HAP-1 (cell line): ENCODE measurements at regions not wholly inside any gene's neighbourhood (a gene's known extent, or its start where the extent isn't known, plus 50 kb on each side); places are given as distances from the start of the nearest gene placed in this dataset.
"Not testable (repeated sequence)": the region's sequence is repeated elsewhere in the genome, so short reads cannot be mapped to it uniquely, and the experiment has no call there.

Experiments
- DNase-seq, 2 experiments: peaks; one replicate each; pipeline ENCODE4 v3.0.0-alpha.2; 2016 to 2020; ENCODE audit warnings: low spot score in 2 of 2
- H3K27me3 ChIP-seq: fragments of 250-450 bp; sonication (Bioruptor Pico); 2 replicates; pipeline ENCODE4 v1.5.1; 2020; ENCODE audit warnings: low read depth, mild to moderate bottlenecking, moderate library complexity
- H3K36me3 ChIP-seq: fragments of 250-450 bp; sonication (Bioruptor Pico); replicated peaks from 2 replicates; pipeline ENCODE4 v1.5.1; 2020; ENCODE audit warnings: mild to moderate bottlenecking
- H3K4me1 ChIP-seq: fragments of 250-450 bp; sonication (Bioruptor Pico); 2 replicates; pipeline ENCODE4 v1.5.1; 2020; ENCODE audit warnings: mild to moderate bottlenecking
- H3K4me3 ChIP-seq: fragments of 250-450 bp; sonication (Bioruptor Pico); 2 replicates; pipeline ENCODE4 v1.5.1; 2020; ENCODE audit warnings: mild to moderate bottlenecking, moderate library complexity
- H3K9me3 ChIP-seq: fragments of 250-450 bp; sonication (Bioruptor Pico); 2 replicates; pipeline ENCODE4 v1.5.1; 2020; ENCODE audit warnings: mild to moderate bottlenecking, moderate library complexity
- in situ Hi-C: fragments of 300-500 bp; cut with MboI; formaldehyde crosslinking; loops from 3 replicates; pipeline ENCODE4 v1.14.3; 2020; ENCODE audit warnings: low sequenced_read_pairs, inconsistent platforms, mixed read lengths

DNA sequence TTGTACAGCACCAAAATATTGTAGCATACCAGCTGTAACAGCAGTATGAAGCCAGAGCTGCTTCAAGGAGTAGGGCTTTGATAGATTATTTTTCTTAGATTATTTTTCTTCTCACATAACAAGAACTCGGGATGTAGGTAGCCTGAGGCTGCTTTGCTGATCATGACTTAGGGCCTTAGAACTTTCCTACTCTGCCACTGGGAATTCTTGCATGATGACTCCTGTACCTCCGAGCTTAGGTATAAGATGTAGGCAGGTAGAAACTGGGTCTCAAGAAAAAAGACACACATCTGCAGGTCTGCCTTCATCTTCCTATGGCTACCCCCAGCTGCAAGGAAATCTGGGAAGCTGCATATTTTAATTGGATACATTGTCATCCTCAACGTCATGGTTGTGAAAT, 115.9 kb upstream of the PNPLA4 start:
- Histone ChIP-seq H3K4me3 (no peak overlapping the region), H3K9me3 (no peaks in the 10 kb centered on the region), H3K36me3 (no peaks in the 10 kb centered on the region), H3K4me1 (no peaks in the 10 kb centered on the region), H3K27me3 (no peaks in the 10 kb centered on the region)
- in situ Hi-C loops, result no loop called here
- no peak for DNase-seq

DNA sequence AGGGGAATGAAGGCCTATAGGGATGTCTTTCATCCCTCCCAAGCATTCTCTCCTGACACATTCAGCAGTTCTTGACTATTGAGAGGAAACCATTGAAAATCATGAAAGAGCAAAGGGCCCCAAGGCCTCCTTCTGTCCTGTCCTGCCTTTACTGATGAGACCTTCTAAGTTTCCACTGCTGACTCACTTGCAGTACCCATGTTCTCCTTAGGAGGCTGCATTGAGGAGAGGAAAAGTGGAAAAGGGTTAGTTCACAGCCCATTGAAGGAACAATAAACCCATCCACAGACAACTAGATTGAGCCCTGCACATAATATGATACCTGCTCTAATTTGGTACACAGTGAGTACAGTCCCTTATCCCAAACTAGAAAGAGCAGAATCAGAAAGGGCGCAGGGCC, 115.1 kb upstream of the PNPLA4 start:
- Histone ChIP-seq H3K4me1 (no peaks in the 10 kb centered on the region), H3K4me3 (no peak overlapping the region), H3K27me3 (no peaks in the 10 kb centered on the region), H3K36me3 (no peaks in the 10 kb centered on the region), H3K9me3 (no peaks in the 10 kb centered on the region)
- in situ Hi-C loops, result no loop called here
- no peak for DNase-seq

DNA sequence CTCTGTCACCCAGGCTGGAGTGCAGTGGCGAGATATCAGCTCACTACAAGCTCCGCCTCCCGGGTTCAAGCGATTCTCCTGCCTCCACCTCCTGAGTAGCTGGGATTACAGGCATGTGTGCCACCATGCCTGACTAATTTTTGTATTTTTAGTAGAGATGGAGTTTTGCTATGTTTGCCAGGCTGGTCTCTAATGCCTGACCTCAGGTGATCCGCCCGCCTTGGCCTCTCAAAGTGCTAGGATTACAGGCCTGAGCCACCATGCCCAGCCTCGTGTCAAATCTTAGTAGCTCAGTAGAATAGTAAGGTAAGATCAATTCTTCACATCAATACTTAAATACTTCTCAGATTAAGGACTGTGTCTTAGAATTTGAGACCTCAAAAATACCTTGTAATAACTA, 112.5 kb upstream of the PNPLA4 start:
- H3K9me3 ChIP-seq, DNase-seq, in situ Hi-C loops, H3K4me3 ChIP-seq, H3K27me3 ChIP-seq, H3K4me1 ChIP-seq, H3K36me3 ChIP-seq: not testable (repeated sequence)

DNA sequence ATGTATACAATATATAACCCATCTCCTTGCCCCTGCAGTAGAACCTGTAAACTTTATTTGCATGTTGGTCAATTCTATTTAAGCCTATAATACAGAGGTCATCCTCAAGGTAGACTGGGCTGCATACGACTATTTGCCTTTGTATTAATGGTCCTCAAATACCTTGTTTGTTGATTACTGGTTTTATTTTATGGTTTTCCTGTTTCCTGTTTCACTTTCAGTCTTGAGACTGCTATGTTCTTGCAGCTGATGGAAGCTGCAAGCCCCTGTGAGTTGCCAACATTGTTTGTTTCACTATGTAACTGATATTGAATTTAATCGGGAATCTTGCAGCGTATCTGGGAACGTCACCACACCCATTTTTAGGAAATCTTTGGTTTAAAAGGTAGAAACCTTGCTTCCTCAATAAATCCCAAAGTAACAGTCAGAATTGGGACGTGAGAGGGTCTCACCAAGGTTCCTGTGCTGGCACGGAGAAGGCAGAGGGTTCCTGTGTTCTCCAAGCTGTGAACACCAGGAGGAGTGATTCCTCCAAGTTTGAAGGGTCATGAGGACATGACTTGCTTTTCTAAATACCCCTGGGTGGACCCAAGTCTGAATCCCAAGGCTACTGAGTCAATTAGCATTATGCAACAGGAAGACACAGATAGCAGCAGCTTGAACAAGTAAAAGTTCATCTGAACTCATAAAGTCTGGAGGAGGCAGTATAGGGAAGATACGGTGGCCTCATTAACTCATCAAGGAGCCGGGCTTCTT, 110.6 kb upstream of the PNPLA4 start:
- DNase-seq, result no peak
- Histone ChIP-seq H3K27me3 (no peaks in the 10 kb centered on the region), H3K36me3 (no peaks in the 10 kb centered on the region), H3K4me1 (no peaks in the 10 kb centered on the region), H3K9me3 (no peaks in the 10 kb centered on the region), H3K4me3 (no peak overlapping the region)
- in situ Hi-C loops, result no loop called here

DNA sequence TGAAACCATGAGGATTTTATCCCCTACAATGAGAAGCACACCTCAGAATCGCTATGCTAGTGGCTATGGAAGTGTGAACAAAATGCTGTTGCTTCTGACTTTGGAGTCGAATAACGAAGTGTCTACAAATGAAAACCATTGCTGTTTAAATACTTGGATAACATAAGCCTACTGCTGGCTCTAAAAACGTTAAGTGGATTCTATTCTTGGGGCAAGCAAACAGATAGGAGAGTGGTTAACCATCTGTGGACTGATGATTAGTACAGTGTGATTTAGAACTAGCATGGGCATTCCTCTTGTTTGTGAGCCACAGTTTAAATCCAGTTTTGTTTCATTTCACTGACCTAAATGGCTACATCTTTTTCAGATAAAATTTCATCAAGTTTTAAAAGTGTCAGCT, 109.7 kb upstream of the PNPLA4 start:
- Histone ChIP-seq H3K36me3 (no peaks in the 10 kb centered on the region), H3K27me3 (no peaks in the 10 kb centered on the region), H3K4me1 (no peaks in the 10 kb centered on the region), H3K4me3 (no peak overlapping the region), H3K9me3 (no peaks in the 10 kb centered on the region)
- DNase-seq, result no peak
- in situ Hi-C loops, result no loop called here

DNA sequence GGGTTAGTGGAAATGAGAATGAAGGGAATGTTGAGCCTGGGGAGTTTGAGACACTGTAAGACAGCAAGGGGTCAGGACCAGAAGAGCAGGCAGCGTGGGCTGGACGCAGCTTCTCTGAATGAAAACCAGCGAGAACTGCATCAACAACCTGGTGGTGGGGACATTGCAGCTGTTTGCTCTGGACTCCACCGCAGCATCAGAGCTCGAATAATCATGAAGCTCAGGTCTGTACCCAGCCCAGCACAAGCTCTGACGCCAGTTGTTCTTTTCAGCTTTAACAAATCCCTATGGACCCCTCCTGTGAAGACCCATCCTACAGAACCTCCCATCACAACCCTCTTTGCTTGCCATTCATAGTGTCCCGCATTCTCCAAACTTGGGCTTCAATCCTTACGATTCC, 106.8 kb upstream of the PNPLA4 start:
- Histone ChIP-seq H3K27me3 (no peaks in the 10 kb centered on the region), H3K4me3 (no peak overlapping the region), H3K9me3 (no peaks in the 10 kb centered on the region), H3K36me3 (no peaks in the 10 kb centered on the region), H3K4me1 (no peaks in the 10 kb centered on the region)
- DNase-seq, result no peak
- in situ Hi-C loops, result no loop called here

DNA sequence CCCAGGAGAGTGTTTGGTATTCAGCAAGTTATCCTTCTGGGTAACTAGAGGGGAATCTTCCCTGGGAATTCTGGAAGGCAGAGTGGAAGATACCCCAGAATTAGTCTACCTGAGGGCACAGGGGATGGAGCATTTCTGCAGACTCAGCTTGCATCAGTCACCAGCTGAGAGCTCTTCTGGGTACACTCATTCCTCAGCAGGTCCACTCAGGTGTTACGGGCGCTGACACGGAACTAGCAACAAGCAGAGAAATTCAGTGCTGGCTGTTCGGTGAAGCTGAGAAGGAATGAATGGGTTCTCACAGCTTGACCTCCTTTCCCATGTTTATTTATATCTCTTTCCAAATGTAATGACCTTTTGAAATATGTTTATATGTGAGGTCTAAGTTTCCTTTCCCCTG, 106.0 kb upstream of the PNPLA4 start:
- H3K36me3 ChIP-seq, result no peaks in the 10 kb centered on the region
- no peaks in the 10 kb centered on the region for H3K27me3 ChIP-seq
- in situ Hi-C loops, result no loop called here
- H3K4me3 ChIP-seq, result no peak overlapping the region
- H3K4me1 ChIP-seq, result no peaks in the 10 kb centered on the region
- no peaks in the 10 kb centered on the region for H3K9me3 ChIP-seq
- DNase-seq, result no peak

DNA sequence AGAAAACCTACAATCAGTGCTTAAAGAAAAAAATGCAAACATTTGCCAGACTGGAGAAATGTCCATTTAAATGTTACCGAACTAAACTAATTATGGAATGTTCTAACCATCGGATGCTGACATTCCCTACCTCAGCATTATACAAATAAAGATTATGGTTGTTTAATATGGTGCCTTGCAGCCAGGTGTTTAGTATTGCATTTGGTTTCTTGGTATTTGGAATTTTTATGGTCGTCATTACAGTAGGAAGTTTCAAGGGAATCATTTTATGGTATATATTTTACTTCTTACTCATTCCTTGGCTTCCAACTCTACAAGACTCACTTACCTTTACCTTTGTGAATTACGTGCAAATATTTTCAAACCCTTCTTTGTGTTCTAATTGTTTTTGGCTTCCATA, 103.1 kb upstream of the PNPLA4 start:
- no peaks in the 10 kb centered on the region for H3K9me3 ChIP-seq
- H3K4me3 ChIP-seq, result no peak overlapping the region
- H3K4me1 ChIP-seq, result no peaks in the 10 kb centered on the region
- no peaks in the 10 kb centered on the region for H3K27me3 ChIP-seq
- in situ Hi-C loops, result no loop called here
- DNase-seq, result no peak
- H3K36me3 ChIP-seq, result no peaks in the 10 kb centered on the region

DNA sequence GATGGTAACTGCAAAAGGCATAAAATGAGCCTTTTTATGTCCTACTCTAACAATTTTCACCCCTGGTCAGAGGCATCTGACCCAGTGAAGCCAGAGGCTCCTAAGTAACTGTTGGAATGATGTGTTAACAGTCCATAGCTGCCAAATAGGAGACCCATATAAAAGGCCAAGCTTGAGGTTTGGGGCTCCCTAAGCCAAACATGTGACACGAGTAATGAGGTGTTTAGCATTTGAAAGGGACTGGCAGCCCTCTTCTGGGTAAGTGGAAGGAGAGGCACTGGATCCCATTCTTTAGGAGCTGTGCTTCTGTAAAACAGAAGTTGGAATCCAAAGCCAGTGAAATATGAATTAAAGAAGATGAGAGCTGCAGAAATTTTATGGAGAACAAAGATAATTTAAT, 100.6 kb upstream of the PNPLA4 start:
- H3K4me1 ChIP-seq, result no peaks in the 10 kb centered on the region
- no peaks in the 10 kb centered on the region for H3K27me3 ChIP-seq
- no peak for DNase-seq
- H3K9me3 ChIP-seq, result no peaks in the 10 kb centered on the region
- in situ Hi-C loops, result no loop called here
- no peak overlapping the region for H3K4me3 ChIP-seq
- H3K36me3 ChIP-seq, result no peaks in the 10 kb centered on the region

DNA sequence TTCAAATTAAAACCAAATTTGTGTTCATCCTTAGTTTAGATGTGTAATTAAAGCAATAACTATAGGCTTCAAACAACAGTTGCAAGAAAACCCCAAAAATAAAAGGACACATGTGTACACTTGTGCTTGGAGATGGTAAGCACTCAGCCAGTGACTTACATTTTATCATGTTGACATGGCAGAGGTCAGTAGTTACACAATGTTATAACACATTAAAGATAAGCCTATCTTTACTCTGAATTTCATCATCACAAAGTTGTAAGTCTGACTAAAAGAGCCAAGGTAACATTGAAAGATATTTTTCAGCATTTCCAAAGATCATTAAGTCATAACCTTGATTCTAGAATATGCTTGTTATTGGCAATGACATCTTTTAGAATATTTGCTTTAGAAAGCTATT, 98.5 kb upstream of the PNPLA4 start:
- no peaks in the 10 kb centered on the region for H3K4me1 ChIP-seq
- no peak overlapping the region for H3K4me3 ChIP-seq
- H3K9me3 ChIP-seq, result no peaks in the 10 kb centered on the region
- H3K36me3 ChIP-seq, result no peaks in the 10 kb centered on the region
- no peaks in the 10 kb centered on the region for H3K27me3 ChIP-seq
- in situ Hi-C loops, result no loop called here
- no peak for DNase-seq

DNA sequence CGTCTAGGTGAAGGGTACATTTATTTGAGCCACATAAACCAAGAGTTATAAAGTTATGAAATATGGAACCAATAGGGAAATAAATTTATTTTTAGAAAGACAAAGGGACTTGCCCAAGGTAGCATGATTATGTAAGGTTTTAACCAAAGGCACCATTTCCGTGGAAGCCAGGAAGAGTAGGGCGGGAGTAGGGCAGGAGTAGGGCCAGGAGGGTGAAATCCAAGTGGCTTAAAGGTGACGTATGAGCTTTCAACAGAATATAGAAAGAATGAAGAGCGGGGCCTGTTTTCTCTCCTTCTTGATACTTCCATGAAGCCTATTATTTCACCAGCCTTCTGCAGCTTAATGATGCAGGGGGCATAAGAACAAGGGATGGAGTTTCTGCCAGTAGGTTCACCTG, 91.7 kb upstream of the PNPLA4 start:
- Histone ChIP-seq H3K4me1 (no peaks in the 10 kb centered on the region), H3K27me3 (no peaks in the 10 kb centered on the region), H3K36me3 (no peaks in the 10 kb centered on the region), H3K4me3 (no peak overlapping the region), H3K9me3 (no peaks in the 10 kb centered on the region)
- in situ Hi-C loops, result no loop called here
- DNase-seq, result no peak

DNA sequence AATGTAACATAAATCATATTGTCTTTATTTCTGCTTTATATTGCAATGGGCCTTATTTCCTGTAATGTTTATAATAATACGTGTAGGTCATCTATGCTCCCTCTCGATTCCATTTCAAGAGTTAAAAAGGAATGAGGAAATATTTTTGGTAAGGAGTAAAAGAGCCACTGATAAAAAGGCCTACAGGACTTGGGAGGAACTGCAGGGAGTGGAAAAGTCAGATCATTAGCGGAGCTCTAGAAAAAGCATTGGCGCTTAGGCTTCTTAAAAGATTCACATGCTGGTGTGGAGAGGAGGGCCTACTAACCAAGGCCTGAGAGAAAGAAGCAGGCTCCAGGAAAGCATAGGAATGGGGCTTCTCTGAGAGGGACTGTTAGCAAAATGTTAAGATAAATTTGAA, 82.9 kb upstream of the PNPLA4 start:
- no peak for DNase-seq
- Histone ChIP-seq H3K4me3 (no peak overlapping the region), H3K27me3 (no peaks in the 10 kb centered on the region), H3K9me3 (no peaks in the 10 kb centered on the region), H3K36me3 (no peaks in the 10 kb centered on the region), H3K4me1 (no peaks in the 10 kb centered on the region)
- in situ Hi-C loops, result no loop called here

DNA sequence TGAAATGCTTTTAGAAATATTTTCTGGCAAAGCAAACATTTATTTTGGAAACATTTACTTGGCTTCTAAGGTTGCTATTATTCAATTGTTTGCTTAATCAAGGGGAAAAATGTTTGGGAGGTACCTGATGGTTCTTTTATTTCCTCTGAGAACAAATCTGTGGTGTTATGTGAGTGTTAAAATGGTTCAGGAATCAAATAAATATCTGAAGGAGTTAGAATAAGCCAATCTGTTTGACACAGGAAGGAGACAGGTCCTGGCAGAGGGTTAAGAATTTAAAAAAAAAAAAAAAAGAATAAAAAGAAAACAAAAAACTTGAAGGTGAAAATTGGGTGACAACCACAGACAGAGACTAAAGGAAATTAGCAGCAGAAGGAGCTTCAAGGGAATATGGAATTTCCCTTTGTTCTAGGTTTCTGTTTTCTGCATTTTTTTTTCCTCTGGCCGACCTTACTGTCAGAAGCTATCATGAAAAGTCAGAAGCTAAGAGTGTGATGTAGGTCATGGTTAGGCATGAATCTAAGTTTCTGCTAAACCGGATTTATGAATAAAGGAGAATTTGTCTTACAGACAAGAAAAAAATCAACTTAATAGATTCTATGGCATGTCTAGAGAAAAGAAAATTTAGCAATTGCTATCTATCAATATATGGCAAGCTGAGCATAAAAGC, 78.6 kb upstream of the PNPLA4 start:
- in situ Hi-C loops, result no loop called here
- no peak for DNase-seq
- Histone ChIP-seq H3K36me3 (no peaks in the 10 kb centered on the region), H3K27me3 (no peaks in the 10 kb centered on the region), H3K9me3 (no peaks in the 10 kb centered on the region), H3K4me1 (no peaks in the 10 kb centered on the region), H3K4me3 (no peak overlapping the region)

DNA sequence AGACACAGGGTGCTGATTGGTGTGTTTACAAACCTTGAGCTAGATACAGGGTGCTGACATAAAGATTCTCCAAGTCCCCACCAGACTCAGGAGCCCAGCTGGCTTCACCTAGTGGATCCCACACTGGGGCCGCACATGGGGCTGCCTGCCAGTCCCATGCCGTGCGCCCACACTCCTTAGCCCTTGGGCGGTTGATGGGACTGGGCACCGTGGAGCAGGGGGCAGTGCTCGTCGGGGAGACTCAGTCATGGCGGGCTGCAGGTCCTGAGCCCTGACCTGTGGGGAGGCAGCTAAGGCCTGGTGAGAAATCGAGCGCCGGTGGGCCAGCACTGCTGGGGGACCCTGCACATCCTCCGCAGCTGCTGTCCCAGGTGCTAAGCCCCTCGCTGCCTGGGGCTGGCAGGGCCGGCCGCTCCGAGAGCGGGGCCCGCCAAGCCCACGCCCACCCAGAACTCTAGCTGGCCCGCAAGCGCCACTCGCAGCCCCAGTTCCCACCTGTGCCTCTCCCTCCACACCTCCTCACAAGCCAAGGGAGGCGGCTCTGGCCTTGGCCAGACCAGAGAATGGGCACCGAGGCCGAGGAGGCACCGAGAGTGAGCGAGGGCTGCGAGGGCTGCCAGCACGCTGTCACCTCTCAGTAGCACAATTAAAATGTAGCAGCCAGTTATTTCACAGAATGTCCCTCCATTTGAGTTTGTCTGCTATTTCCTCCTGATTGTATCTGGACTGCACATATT, 76.1 kb upstream of the PNPLA4 start:
- DNase-seq, result no peak
- H3K36me3 ChIP-seq, result no peaks in the 10 kb centered on the region
- no peaks in the 10 kb centered on the region for H3K9me3 ChIP-seq
- in situ Hi-C loops, result no loop called here
- H3K4me3 ChIP-seq, result no peak overlapping the region
- no peaks in the 10 kb centered on the region for H3K27me3 ChIP-seq
- no peaks in the 10 kb centered on the region for H3K4me1 ChIP-seq
